ENCODE measurements at regions not wholly inside any gene's neighbourhood (a gene's known extent, or its start where the extent isn't known, plus 50 kb on each side); places are given as distances from the start of the nearest gene placed in this dataset.

- Histone ChIP-seq H3K9ac (ENCODE audit: low read depth, low read length) (no peak overlapping the region), H3K9me3 (ENCODE audit: control insufficient read depth, insufficient read depth, low read length) (no peaks in the 10 kb centered on the region), H3K36me3 (ENCODE audit: insufficient read depth, low read length) (no peaks in the 10 kb centered on the region), H3K4me1 (ENCODE audit: insufficient read depth, low read length) (no peaks in the 10 kb centered on the region; the same call in 1 of the 2 replicates)
Measured at GRCh38 chr17:79330229-79330628, 255.6 kb downstream of the ENGASE start.

GRCh38 chr17:79326814-79327213, 252.2 kb downstream of the ENGASE start:
- Histone ChIP-seq H3K9me3 (ENCODE audit: control insufficient read depth, insufficient read depth, low read length) (no peaks in the 10 kb centered on the region), H3K9ac (ENCODE audit: low read depth, low read length) (no peak overlapping the region), H3K36me3 (ENCODE audit: insufficient read depth, low read length) (no peaks in the 10 kb centered on the region), H3K4me1 (ENCODE audit: insufficient read depth, low read length) (no peaks in the 10 kb centered on the region)

DNA sequence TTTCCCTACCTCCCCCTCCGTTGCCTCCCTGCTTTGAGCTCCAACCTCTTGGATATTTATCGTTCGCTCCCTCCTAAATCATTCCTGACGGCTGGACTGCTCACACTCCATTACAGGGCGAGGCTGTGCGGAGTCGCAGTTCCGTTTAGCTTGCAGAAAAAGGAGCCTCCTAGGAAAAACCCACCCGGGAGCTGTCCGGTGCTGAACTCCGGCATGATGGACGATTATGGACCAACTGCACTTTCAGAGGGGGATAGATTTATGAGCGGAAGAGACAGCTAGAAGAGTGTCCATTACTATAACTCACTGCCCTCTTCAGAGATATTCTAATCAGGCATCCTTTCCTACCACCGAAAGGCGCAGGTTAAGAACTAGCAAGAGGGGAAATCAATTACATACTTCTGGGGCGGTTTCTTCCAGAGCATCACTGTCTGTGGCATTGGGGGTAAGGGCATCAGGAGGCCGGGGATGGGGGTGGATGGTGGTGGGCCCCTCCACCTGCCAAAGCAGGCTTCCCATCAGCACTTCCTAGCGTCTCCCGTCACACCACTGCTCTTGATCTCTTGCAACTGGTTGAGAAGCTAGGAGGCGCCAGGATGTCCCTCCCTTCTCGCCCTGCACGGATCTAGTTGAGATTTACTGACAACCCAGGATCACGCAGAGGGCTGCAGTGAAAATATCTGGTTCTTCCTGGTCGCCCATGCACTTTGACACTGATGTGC, 251.2 kb downstream of the ENGASE start:
- Histone ChIP-seq H3K4me1 (ENCODE audit: insufficient read depth, low read length) (no peaks in the 10 kb centered on the region), H3K9me3 (ENCODE audit: control insufficient read depth, insufficient read depth, low read length) (no peaks in the 10 kb centered on the region), H3K36me3 (ENCODE audit: insufficient read depth, low read length) (no peaks in the 10 kb centered on the region), H3K9ac (ENCODE audit: low read depth, low read length) (no peak overlapping the region)

- Histone ChIP-seq H3K36me3 (ENCODE audit: insufficient read depth, low read length) (no peaks in the 10 kb centered on the region), H3K9ac (ENCODE audit: low read depth, low read length) (no peak overlapping the region), H3K9me3 (ENCODE audit: control insufficient read depth, insufficient read depth, low read length) (no peaks in the 10 kb centered on the region), H3K4me1 (ENCODE audit: insufficient read depth, low read length) (no peaks in the 10 kb centered on the region)
Measured at GRCh38 chr17:79324194-79324593, 249.6 kb downstream of the ENGASE start.

GRCh38 chr17:79323566-79323965, 248.9 kb downstream of the ENGASE start:
- H3K36me3 ChIP-seq (ENCODE audit: insufficient read depth, low read length) = no peaks in the 10 kb centered on the region
- H3K9ac ChIP-seq (ENCODE audit: low read depth, low read length) = no peak overlapping the region
- no peaks in the 10 kb centered on the region for H3K9me3 ChIP-seq (ENCODE audit: control insufficient read depth, insufficient read depth, low read length)
- no peaks in the 10 kb centered on the region for H3K4me1 ChIP-seq (ENCODE audit: insufficient read depth, low read length)

DNA sequence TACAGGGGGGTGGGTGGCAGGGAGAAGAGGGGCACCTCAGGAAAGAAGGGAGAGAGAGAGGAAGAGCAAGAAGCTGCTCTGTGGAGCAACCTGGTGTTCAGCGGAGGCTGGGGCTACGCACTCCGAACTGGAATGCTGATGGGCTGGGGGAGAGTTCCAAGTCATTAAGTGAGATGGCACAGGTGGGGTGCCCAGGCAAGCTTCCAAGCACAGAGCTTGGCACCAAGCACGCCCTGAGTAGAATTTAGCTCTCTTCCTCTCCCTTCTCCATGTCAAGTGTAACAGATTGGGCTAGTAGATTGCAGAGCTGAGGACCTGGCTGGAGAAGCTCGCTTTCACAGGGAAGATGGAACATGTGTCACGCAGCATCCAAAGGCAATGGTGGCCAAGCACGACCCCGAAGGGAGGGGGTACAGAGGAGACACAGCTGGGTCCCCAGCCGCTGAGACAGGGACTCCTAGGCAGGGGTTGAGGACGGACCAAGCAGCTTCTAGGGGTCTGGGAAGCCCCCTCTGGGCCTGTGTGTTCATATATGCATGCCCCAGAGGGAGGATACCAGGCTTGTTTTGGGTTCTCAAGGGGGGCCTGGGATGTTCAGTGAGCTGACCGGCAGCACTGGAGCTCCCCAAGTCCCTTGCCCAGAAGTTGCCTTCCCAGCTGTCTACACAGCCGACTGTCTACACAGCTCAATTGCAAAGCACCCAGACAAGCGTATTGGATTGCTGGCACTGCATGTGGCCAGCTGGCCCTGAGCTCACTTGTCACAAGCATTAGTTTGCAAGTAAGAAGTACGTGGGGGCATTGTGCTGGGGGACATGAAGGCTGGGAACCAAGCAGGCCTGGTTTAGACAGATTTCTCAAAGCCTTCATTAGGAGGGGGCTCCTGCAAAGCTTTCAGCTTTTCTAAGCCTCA, 247.8 kb downstream of the ENGASE start:
- Histone ChIP-seq H3K36me3 (ENCODE audit: insufficient read depth, low read length) (no peaks in the 10 kb centered on the region), H3K9ac (ENCODE audit: low read depth, low read length) (no peak overlapping the region), H3K9me3 (ENCODE audit: control insufficient read depth, insufficient read depth, low read length) (no peaks in the 10 kb centered on the region), H3K4me1 (ENCODE audit: insufficient read depth, low read length) (no peaks in the 10 kb centered on the region)

- Histone ChIP-seq H3K36me3 (ENCODE audit: insufficient read depth, low read length) (no peaks in the 10 kb centered on the region), H3K9me3 (ENCODE audit: control insufficient read depth, insufficient read depth, low read length) (no peaks in the 10 kb centered on the region), H3K4me1 (ENCODE audit: insufficient read depth, low read length) (0 out of 2 replicates have a peak, but pooled peaks cover under 1% of the 10 kb centered on the region), H3K9ac (ENCODE audit: low read depth, low read length) (no peak overlapping the region)
Measured at GRCh38 chr17:79320331-79320730, 245.7 kb downstream of the ENGASE start.

- H3K36me3 ChIP-seq (ENCODE audit: insufficient read depth, low read length) = no peaks in the 10 kb centered on the region
- peaks cover 4% of the 10 kb centered on the region; the same call in 1 of the 2 replicates for H3K4me1 ChIP-seq (ENCODE audit: insufficient read depth, low read length)
- no peak overlapping the region for H3K9ac ChIP-seq (ENCODE audit: low read depth, low read length)
- H3K9me3 ChIP-seq (ENCODE audit: control insufficient read depth, insufficient read depth, low read length) = no peaks in the 10 kb centered on the region
Measured at GRCh38 chr17:79317916-79318315, 243.3 kb downstream of the ENGASE start.

DNA sequence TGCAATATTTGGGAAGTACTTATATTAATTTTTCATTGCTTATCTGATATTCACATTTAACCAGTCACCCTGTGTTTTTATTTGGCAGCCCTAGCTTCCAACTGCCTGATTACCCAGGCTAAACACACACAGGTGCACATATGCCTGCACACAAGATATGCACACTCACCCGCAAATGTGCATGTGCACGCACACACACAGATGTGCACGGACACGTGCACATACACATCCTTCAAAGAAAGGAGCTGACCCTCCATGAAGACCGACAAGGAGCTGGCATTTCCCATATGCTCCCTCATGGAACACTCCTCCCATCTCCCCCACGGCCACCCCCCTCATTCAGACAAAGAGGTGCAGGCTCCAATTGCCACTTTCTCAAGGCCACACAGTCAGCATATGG, 242.2 kb downstream of the ENGASE start:
- no peaks in the 10 kb centered on the region for H3K9me3 ChIP-seq (ENCODE audit: control insufficient read depth, insufficient read depth, low read length)
- no peak overlapping the region for H3K9ac ChIP-seq (ENCODE audit: low read depth, low read length)

DNA sequence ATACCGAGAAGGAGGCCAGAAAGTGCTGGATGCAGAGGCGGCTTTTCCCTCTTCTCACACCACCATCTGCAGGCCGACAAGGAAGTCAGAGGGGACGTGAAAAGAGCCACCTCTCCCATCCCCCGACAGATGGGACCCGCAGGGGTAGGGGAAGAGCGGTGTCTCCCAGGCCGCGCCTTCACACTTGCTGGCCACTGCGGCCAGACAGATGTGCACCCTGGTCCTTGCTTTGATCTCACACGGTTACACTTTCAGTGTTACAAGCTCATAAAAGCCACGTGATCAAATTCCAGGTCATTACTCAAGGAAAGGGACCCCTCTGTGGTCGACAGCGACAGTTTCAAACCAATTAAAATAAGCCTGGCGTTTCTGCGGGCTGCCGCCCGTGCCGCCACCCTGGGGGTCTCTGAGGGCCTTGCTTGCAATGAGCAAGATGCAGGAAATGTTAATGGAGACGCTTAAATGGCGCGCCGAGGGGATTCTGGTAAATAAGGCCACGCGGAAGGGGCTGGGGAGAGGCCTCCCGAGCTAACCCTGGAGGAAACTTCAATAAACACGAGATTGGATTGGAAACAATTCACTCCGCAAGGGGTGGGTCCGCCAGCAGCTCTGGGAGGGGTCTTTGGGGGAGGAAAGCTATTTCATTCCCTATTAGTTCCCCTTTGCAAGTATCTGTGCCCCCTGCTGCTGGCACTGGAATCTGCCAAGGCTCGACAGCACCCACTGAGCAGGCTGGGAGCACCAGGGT, 240.9 kb downstream of the ENGASE start:
- Histone ChIP-seq H3K9me3 (ENCODE audit: control insufficient read depth, insufficient read depth, low read length) (no peaks in the 10 kb centered on the region), H3K36me3 (ENCODE audit: insufficient read depth, low read length) (no peaks in the 10 kb centered on the region), H3K9ac (ENCODE audit: low read depth, low read length) (no peak overlapping the region), H3K4me1 (ENCODE audit: insufficient read depth, low read length) (peaks cover 4% of the 10 kb centered on the region; the same call in 1 of the 2 replicates)

More for the DNA sequence above, 242.2 kb downstream of the ENGASE start:
- Histone ChIP-seq H3K36me3 (ENCODE audit: insufficient read depth, low read length) (no peaks in the 10 kb centered on the region), H3K4me1 (ENCODE audit: insufficient read depth, low read length) (peaks cover 4% of the 10 kb centered on the region; the same call in 1 of the 2 replicates)

GRCh38 chr17:79314617-79315357, 240.2 kb downstream of the ENGASE start:
- no peaks in the 10 kb centered on the region for H3K9me3 ChIP-seq (ENCODE audit: control insufficient read depth, insufficient read depth, low read length)
- peaks cover 4% of the 10 kb centered on the region; the same call in 1 of the 2 replicates for H3K4me1 ChIP-seq (ENCODE audit: insufficient read depth, low read length)
- no peak overlapping the region for H3K9ac ChIP-seq (ENCODE audit: low read depth, low read length)
- H3K36me3 ChIP-seq (ENCODE audit: insufficient read depth, low read length) = no peaks in the 10 kb centered on the region

GRCh38 chr17:79311373-79311772, 236.7 kb downstream of the ENGASE start:
- no peak overlapping the region for H3K9ac ChIP-seq (ENCODE audit: low read depth, low read length)
- H3K9me3 ChIP-seq (ENCODE audit: control insufficient read depth, insufficient read depth, low read length) = no peaks in the 10 kb centered on the region
- no peaks in the 10 kb centered on the region for H3K36me3 ChIP-seq (ENCODE audit: insufficient read depth, low read length)
- H3K4me1 ChIP-seq (ENCODE audit: insufficient read depth, low read length) = peaks cover 4% of the 10 kb centered on the region; the same call in 1 of the 2 replicates

GRCh38 chr17:79306424-79307318, 232.0 kb downstream of the ENGASE start:
- Histone ChIP-seq H3K9me3 (ENCODE audit: control insufficient read depth, insufficient read depth, low read length) (no peaks in the 10 kb centered on the region), H3K4me1 (ENCODE audit: insufficient read depth, low read length) (no peaks in the 10 kb centered on the region), H3K9ac (ENCODE audit: low read depth, low read length) (no peak overlapping the region), H3K36me3 (ENCODE audit: insufficient read depth, low read length) (no peaks in the 10 kb centered on the region)
